Calu3 (cell line): ENCODE measurements at regions not wholly inside any gene's neighbourhood (a gene's known extent, or its start where the extent isn't known, plus 50 kb on each side); places are given as distances from the start of the nearest gene placed in this dataset.

Experiments used
- BruUV-seq: library from RNA; stranded (reverse); fragments of 400-500 nt; replicated peaks from 2 replicates; lab custom pipeline; 2021; lab: Mats Ljungman, UMichigan
- CTCF ChIA-PET: fragments of 300-600 bp; sonication (Branson Sonifier 250); formaldehyde crosslinking; loops from one replicate; lab custom pipeline; 2022; ENCODE audit warnings: antibody characterized with exemption; lab: Charles Lee
- DNase-seq: peaks from one replicate; pipeline ENCODE4 v3.0.0; 2022
- H3K27ac Mint-ChIP-seq: one replicate; pipeline ENCODE4 v1.8.0; 2022; ENCODE audit warnings: mixed read lengths; ENCODE audit not compliant: unreplicated experiment
- H3K27me3 Mint-ChIP-seq: one replicate; pipeline ENCODE4 v1.8.0; 2022; ENCODE audit warnings: mixed read lengths; ENCODE audit not compliant: unreplicated experiment
- H3K36me3 Mint-ChIP-seq: one replicate; pipeline ENCODE4 v1.8.0; 2022; ENCODE audit warnings: mild to moderate bottlenecking, moderate library complexity, mixed read lengths; ENCODE audit not compliant: insufficient read depth, unreplicated experiment
- H3K4me1 Mint-ChIP-seq: one replicate; pipeline ENCODE4 v1.8.0; 2022; ENCODE audit warnings: mild to moderate bottlenecking, low read depth, mixed read lengths; ENCODE audit not compliant: unreplicated experiment
- H3K4me3 Mint-ChIP-seq: one replicate; pipeline ENCODE4 v1.8.0; 2022; ENCODE audit warnings: mild to moderate bottlenecking, low read depth, moderate library complexity, mixed read lengths; ENCODE audit not compliant: unreplicated experiment
- H3K9me3 Mint-ChIP-seq: one replicate; pipeline ENCODE4 v1.8.0; 2022; ENCODE audit warnings: low read depth, mixed read lengths; ENCODE audit not compliant: unreplicated experiment
- intact Hi-C: fragments of 100-400 bp; cut with micrococcal nuclease; formaldehyde crosslinking; loops from one replicate; pipeline ENCODE4 v1.10.0; 2022; ENCODE audit not compliant: unreplicated experiment
- TF ChIP-seq, protein P1 (sequence below): fragments of 200-600 bp; IDR thresholded peaks from one replicate; pipeline ENCODE4 v1.8.0; 2022; ENCODE audit warnings: antibody characterized with exemption; ENCODE audit not compliant: unreplicated experiment

DNA sequence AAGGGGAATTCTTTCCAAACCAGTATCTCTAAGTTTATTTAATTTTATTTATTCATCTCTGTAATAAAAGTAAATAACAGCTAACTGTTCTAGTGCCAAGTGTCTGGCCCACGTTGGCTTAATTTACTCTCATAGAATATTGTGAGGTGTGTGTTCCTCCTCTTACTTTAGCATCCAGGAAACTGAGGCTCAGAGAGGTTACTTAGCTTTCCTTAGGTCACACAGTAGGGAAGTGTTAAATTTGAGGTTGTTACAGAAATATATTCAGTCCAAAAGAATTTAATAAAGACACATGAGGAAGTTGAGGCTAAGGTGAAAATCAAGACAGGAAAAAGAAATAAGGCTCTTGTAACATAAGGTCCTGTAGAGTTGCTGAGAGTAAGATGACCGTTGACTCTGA lies 84.4 kb upstream of the MRPS22 start:
- TF ChIP-seq, protein P1, sequence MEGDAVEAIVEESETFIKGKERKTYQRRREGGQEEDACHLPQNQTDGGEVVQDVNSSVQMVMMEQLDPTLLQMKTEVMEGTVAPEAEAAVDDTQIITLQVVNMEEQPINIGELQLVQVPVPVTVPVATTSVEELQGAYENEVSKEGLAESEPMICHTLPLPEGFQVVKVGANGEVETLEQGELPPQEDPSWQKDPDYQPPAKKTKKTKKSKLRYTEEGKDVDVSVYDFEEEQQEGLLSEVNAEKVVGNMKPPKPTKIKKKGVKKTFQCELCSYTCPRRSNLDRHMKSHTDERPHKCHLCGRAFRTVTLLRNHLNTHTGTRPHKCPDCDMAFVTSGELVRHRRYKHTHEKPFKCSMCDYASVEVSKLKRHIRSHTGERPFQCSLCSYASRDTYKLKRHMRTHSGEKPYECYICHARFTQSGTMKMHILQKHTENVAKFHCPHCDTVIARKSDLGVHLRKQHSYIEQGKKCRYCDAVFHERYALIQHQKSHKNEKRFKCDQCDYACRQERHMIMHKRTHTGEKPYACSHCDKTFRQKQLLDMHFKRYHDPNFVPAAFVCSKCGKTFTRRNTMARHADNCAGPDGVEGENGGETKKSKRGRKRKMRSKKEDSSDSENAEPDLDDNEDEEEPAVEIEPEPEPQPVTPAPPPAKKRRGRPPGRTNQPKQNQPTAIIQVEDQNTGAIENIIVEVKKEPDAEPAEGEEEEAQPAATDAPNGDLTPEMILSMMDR, result no peak
- DNase-seq, result no peak

DNA sequence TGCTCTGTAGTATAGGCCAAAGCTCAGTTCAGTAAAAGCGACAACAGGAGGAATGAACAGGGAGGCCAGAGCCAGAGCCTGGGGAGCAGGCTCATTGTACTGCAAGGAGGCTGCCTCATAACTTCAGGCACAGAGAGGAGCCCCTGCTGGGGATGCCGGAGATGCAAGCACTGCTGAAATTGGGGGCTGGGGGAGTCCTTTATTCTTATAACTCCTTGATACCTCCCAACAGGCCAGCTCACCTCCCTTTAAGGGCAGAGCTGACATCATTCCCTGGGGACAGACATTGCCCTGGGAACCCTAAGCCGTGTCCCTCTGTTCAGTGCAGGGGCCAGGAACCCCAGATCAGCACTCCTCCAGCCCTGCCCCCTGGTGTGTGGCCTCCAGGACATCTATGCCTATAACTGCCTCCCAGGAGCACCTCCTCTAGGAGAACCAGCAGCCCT lies 83.8 kb upstream of the MRPS22 start:
- Mint-ChIP-seq H3K4me1 (no peaks in the 10 kb centered on the region), H3K27me3 (peaks cover 21% of the 10 kb centered on the region), H3K27ac (no peak overlapping the region), H3K4me3 (no peak overlapping the region), H3K9me3 (no peaks in the 10 kb centered on the region), H3K36me3 (no peaks in the 10 kb centered on the region)
- TF ChIP-seq, protein P1, result no peak
- DNase-seq, result no peak
- BruUV-seq, result no TSS peak
- intact Hi-C loops, result no loop called here
- CTCF ChIA-PET, result no interaction called here

More for the DNA sequence above, 84.4 kb upstream of the MRPS22 start:
- intact Hi-C loops, result no loop called here
- H3K4me3 Mint-ChIP-seq, result no peak overlapping the region
- no peaks in the 10 kb centered on the region for H3K4me1 Mint-ChIP-seq
- H3K27me3 Mint-ChIP-seq, result peaks cover 21% of the 10 kb centered on the region
- CTCF ChIA-PET, result no interaction called here
- H3K27ac Mint-ChIP-seq, result no peak overlapping the region
- H3K36me3 Mint-ChIP-seq, result no peaks in the 10 kb centered on the region
- no TSS peak for BruUV-seq
- peaks cover under 1% of the 10 kb centered on the region for H3K9me3 Mint-ChIP-seq

DNA sequence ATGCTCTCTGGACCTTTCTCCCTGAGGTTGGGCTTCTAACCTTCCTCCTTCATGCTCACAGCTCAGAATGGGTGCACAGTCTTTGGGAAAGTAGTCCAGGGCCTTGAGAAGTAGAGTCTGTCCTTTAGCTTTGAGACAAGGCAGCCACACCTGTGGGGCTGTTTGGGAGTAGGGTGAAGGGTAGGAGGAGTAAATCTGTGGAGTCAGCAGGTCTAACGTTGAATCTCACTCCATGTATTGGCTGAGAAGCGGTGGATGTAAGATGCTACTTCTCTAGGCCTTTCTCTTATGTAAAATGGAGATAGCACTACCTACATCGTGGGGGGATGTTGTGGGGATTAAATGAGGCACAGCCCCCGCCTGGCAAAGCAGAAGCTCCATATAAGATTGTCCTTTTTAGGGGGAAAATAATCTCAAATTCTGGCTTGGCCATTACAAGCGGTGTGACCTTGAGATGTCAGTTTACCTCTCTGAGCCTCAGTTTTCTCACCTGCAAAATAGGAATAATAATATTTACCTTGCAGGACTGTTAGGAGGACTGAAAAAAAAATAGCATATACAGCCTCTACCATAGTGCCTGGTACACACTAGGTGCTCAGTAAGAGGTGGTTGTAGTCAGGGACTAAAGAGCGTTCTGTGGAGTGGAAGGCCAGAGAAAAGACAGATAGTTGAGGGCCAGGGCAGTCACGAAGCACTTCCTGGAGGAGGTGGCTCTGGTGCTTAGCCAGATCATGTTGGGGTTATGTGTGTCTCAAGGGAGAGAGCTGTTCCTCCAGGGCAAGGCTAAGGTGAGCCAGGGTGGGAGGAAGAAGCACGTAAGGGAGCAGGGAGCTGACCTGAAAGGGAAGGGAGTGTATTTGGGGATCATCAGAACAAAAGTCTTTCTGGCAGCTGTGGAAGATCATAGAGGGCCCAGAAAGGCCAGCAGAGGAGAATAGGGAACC lies 82.8 kb upstream of the MRPS22 start:
- no TSS peak for BruUV-seq
- Mint-ChIP-seq H3K4me3 (no peak overlapping the region), H3K27me3 (peaks cover 21% of the 10 kb centered on the region), H3K27ac (no peak overlapping the region), H3K36me3 (no peaks in the 10 kb centered on the region), H3K9me3 (no peaks in the 10 kb centered on the region), H3K4me1 (no peaks in the 10 kb centered on the region)
- CTCF ChIA-PET, result interaction anchor here (0.8 to 0.9 kb wide), 2 partner anchors 41 to 55 kb away, joined by 3 read pairs; no protein-coding TSS in a partner anchor
- TF ChIP-seq, protein P1, result no peak
- intact Hi-C loops, result no loop called here
- no peak for DNase-seq

DNA sequence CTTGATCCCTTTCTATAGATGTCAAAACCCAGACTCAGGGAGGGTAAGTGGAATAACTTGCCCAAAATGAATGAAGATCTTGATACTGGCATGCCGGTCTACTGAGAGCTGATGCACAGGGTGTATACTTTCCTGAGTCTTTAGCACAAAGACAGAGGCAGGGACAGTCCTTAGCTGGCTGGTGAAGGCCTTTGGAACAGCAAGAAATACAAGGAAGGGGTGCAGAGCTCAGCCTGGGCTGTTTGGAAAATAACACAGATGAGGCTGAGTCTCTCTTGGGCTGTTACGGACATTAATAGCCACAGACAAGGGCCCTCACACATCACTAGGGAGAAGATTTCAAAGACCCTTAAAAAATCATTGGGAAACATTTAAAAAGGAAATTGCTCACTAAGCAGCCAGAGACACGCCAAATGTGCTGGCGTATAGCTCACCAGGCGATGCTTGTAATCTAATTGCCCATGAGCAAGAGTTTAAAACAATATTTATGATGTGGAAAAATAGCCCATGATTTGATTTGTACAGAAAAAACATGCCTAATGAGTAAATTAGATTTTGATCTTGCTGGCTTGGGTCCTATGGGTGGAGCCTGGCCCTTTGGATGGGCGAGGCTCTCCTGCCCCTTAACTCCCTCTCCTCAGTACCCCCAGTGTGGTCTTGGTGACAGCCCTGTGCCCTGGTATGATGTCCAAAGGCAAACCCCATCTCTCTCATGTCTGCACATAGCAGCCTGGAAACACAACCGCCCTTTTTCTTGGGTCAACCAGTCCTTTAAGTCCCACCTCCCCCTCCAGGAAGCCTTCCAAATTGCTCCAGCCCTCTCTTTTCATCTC lies 81.8 kb upstream of the MRPS22 start:
- H3K36me3 Mint-ChIP-seq, result no peaks in the 10 kb centered on the region
- peaks cover 21% of the 10 kb centered on the region for H3K27me3 Mint-ChIP-seq
- TF ChIP-seq, protein P1, result no peak
- no peak overlapping the region for H3K4me3 Mint-ChIP-seq
- intact Hi-C loops, result no loop called here
- CTCF ChIA-PET, result interaction anchor here (0.8 to 0.9 kb wide), 2 partner anchors 40 to 54 kb away, joined by 3 read pairs; no protein-coding TSS in a partner anchor
- no peak overlapping the region for H3K27ac Mint-ChIP-seq
- no peak for DNase-seq
- no peaks in the 10 kb centered on the region for H3K9me3 Mint-ChIP-seq
- BruUV-seq, result no TSS peak
- H3K4me1 Mint-ChIP-seq, result no peaks in the 10 kb centered on the region
